ENCODE measurements at regions not wholly inside any gene's neighbourhood (a gene's known extent, or its start where the extent isn't known, plus 50 kb on each side); places are given as distances from the start of the nearest gene placed in this dataset.
"Not testable (repeated sequence)": the region's sequence is repeated elsewhere in the genome, so short reads cannot be mapped to it uniquely, and the experiment has no call there.

- no peaks in the 10 kb centered on the region for H3K79me1 ChIP-seq (ENCODE audit: low read length)
- H2BK5ac ChIP-seq (ENCODE audit: low read depth, low read length, poor library complexity), result no peak overlapping the region
- H2AK5ac ChIP-seq (ENCODE audit: low read length), result no peak overlapping the region
- H2BK12ac ChIP-seq (ENCODE audit: low read length), result no peak overlapping the region
- no peak overlapping the region for H4K8ac ChIP-seq (ENCODE audit: low read depth, low read length)
- H3K27me3 ChIP-seq (ENCODE audit: insufficient read depth, low read length), result no peaks in the 10 kb centered on the region
- H2BK120ac ChIP-seq (ENCODE audit: insufficient read depth, low read length, poor library complexity), result no peak overlapping the region
- H3K9ac ChIP-seq (ENCODE audit: low read length), result no peak overlapping the region
- no CpG with 5 or more reads among the region's 3 CpGs for WGBS (ENCODE audit: extremely low coverage, insufficient coverage, insufficient read length)
- H3K4me3 ChIP-seq (ENCODE audit: low read depth, low read length), result no peak overlapping the region
- no peak overlapping the region for H3K4me2 ChIP-seq (ENCODE audit: low read length)
- H3K18ac ChIP-seq (ENCODE audit: low read length), result no peak overlapping the region
- H4K12ac ChIP-seq (ENCODE audit: low read depth, low read length), result no peak overlapping the region
- no peak overlapping the region for H4K91ac ChIP-seq (ENCODE audit: low read depth, low read length)
- no peak overlapping the region for H3K14ac ChIP-seq (ENCODE audit: low read length)
- H3K4me1 ChIP-seq (ENCODE audit: control insufficient read depth in 1 of 2, insufficient read depth in 2 of 2, low read length in 2 of 2), result no peaks in the 10 kb centered on the region
- no peaks in the 10 kb centered on the region for H3K36me3 ChIP-seq (ENCODE audit: control insufficient read depth in 1 of 2, insufficient read depth in 2 of 2, low read length in 2 of 2)
- H2AFZ ChIP-seq (ENCODE audit: insufficient read depth, low read length, poor library complexity), result no peak overlapping the region
- no peak overlapping the region for H3K23ac ChIP-seq (ENCODE audit: low read length)
- DNase-seq, result peak in 1 of 2 donors; percentile 15
- no peaks in the 10 kb centered on the region for H3K79me2 ChIP-seq (ENCODE audit: control insufficient read depth, insufficient read depth, low read length, poor library complexity)
- H3K9me3 ChIP-seq (ENCODE audit: insufficient read depth, low read depth, low read length), result no peaks in the 10 kb centered on the region
- no peak overlapping the region for H3K27ac ChIP-seq (ENCODE audit: low read depth, low read length)
- no peak overlapping the region for H3K4ac ChIP-seq (ENCODE audit: low read depth, low read length)
Observed at GRCh38 chr5:67897431-67897830, 318.1 kb upstream of the PIK3R1 start.

GRCh38 chr5:67896930-67897313 is 318.6 kb upstream of the PIK3R1 start:
- no CpG with 5 or more reads among the region's 2 CpGs for WGBS (ENCODE audit: extremely low coverage, insufficient coverage, insufficient read length)
- no peaks in the 10 kb centered on the region for H3K27me3 ChIP-seq (ENCODE audit: insufficient read depth, low read length)

GRCh38 chr5:67896311-67896929 is 319.1 kb upstream of the PIK3R1 start:
- no peak overlapping the region for H2BK5ac ChIP-seq (ENCODE audit: low read depth, low read length, poor library complexity)
- no peak overlapping the region for H3K9ac ChIP-seq (ENCODE audit: low read length)
- no peak overlapping the region for H3K4me3 ChIP-seq (ENCODE audit: low read depth, low read length)
- no peaks in the 10 kb centered on the region for H3K79me1 ChIP-seq (ENCODE audit: low read length)
- no peak for DNase-seq
- no peak overlapping the region for H3K4ac ChIP-seq (ENCODE audit: low read depth, low read length)
- no peak overlapping the region for H3K23ac ChIP-seq (ENCODE audit: low read length)
- no peak overlapping the region for H4K12ac ChIP-seq (ENCODE audit: low read depth, low read length)
- H3K27me3 ChIP-seq (ENCODE audit: insufficient read depth, low read length), result no peaks in the 10 kb centered on the region
- H3K18ac ChIP-seq (ENCODE audit: low read length), result no peak overlapping the region
- no peak overlapping the region for H4K91ac ChIP-seq (ENCODE audit: low read depth, low read length)
- no peak overlapping the region for H3K14ac ChIP-seq (ENCODE audit: low read length)
- no peak overlapping the region for H2BK120ac ChIP-seq (ENCODE audit: insufficient read depth, low read length, poor library complexity)
- no CpG with 5 or more reads among the region's 3 CpGs for WGBS (ENCODE audit: extremely low coverage, insufficient coverage, insufficient read length)
- H2AK5ac ChIP-seq (ENCODE audit: low read length), result no peak overlapping the region
- H2AFZ ChIP-seq (ENCODE audit: insufficient read depth, low read length, poor library complexity), result no peak overlapping the region
- no peak overlapping the region for H3K4me2 ChIP-seq (ENCODE audit: low read length)
- no peaks in the 10 kb centered on the region for H3K36me3 ChIP-seq (ENCODE audit: control insufficient read depth in 1 of 2, insufficient read depth in 2 of 2, low read length in 2 of 2)
- H4K8ac ChIP-seq (ENCODE audit: low read depth, low read length), result no peak overlapping the region
- H3K79me2 ChIP-seq (ENCODE audit: control insufficient read depth, insufficient read depth, low read length, poor library complexity), result no peaks in the 10 kb centered on the region
- H3K9me3 ChIP-seq (ENCODE audit: insufficient read depth, low read depth, low read length), result no peaks in the 10 kb centered on the region
- H2BK12ac ChIP-seq (ENCODE audit: low read length), result no peak overlapping the region
- no peak overlapping the region for H3K27ac ChIP-seq (ENCODE audit: low read depth, low read length)
- H3K4me1 ChIP-seq (ENCODE audit: control insufficient read depth in 1 of 2, insufficient read depth in 2 of 2, low read length in 2 of 2), result no peaks in the 10 kb centered on the region

More at GRCh38 chr5:67896930-67897313, 318.6 kb upstream of the PIK3R1 start:
- Histone ChIP-seq H4K8ac (ENCODE audit: low read depth, low read length) (no peak overlapping the region), H3K4ac (ENCODE audit: low read depth, low read length) (no peak overlapping the region), H3K79me2 (ENCODE audit: control insufficient read depth, insufficient read depth, low read length, poor library complexity) (no peaks in the 10 kb centered on the region), H3K4me2 (ENCODE audit: low read length) (no peak overlapping the region), H3K9me3 (ENCODE audit: insufficient read depth, low read depth, low read length) (no peaks in the 10 kb centered on the region), H3K79me1 (ENCODE audit: low read length) (no peaks in the 10 kb centered on the region), H4K12ac (ENCODE audit: low read depth, low read length) (no peak overlapping the region), H3K18ac (ENCODE audit: low read length) (no peak overlapping the region), H3K4me3 (ENCODE audit: low read depth, low read length) (no peak overlapping the region), H4K91ac (ENCODE audit: low read depth, low read length) (no peak overlapping the region), H2AFZ (ENCODE audit: insufficient read depth, low read length, poor library complexity) (no peak overlapping the region), H2AK5ac (ENCODE audit: low read length) (no peak overlapping the region), H2BK5ac (ENCODE audit: low read depth, low read length, poor library complexity) (no peak overlapping the region), H2BK12ac (ENCODE audit: low read length) (no peak overlapping the region), H3K23ac (ENCODE audit: low read length) (no peak overlapping the region), H3K36me3 (ENCODE audit: control insufficient read depth in 1 of 2, insufficient read depth in 2 of 2, low read length in 2 of 2) (no peaks in the 10 kb centered on the region), H3K27ac (ENCODE audit: low read depth, low read length) (no peak overlapping the region), H3K4me1 (ENCODE audit: control insufficient read depth in 1 of 2, insufficient read depth in 2 of 2, low read length in 2 of 2) (no peaks in the 10 kb centered on the region), H3K14ac (ENCODE audit: low read length) (no peak overlapping the region), H3K9ac (ENCODE audit: low read length) (no peak overlapping the region), H2BK120ac (ENCODE audit: insufficient read depth, low read length, poor library complexity) (no peak overlapping the region)
- no peak for DNase-seq

GRCh38 chr5:67889870-67890269 is 325.7 kb upstream of the PIK3R1 start:
- H3K9me3 ChIP-seq (ENCODE audit: insufficient read depth, low read depth, low read length); H3K9ac ChIP-seq (ENCODE audit: low read length); H3K27ac ChIP-seq (ENCODE audit: low read depth, low read length); H2AFZ ChIP-seq (ENCODE audit: insufficient read depth, low read length, poor library complexity); H3K23ac ChIP-seq (ENCODE audit: low read length); H2AK5ac ChIP-seq (ENCODE audit: low read length); DNase-seq; H4K8ac ChIP-seq (ENCODE audit: low read depth, low read length); H3K14ac ChIP-seq (ENCODE audit: low read length); H3K18ac ChIP-seq (ENCODE audit: low read length); H3K79me1 ChIP-seq (ENCODE audit: low read length); H3K36me3 ChIP-seq (ENCODE audit: control insufficient read depth in 1 of 2, insufficient read depth in 2 of 2, low read length in 2 of 2); H4K12ac ChIP-seq (ENCODE audit: low read depth, low read length); H3K27me3 ChIP-seq (ENCODE audit: insufficient read depth, low read length); H2BK5ac ChIP-seq (ENCODE audit: low read depth, low read length, poor library complexity); H2BK12ac ChIP-seq (ENCODE audit: low read length); H3K4ac ChIP-seq (ENCODE audit: low read depth, low read length); H3K4me2 ChIP-seq (ENCODE audit: low read length); H3K4me3 ChIP-seq (ENCODE audit: low read depth, low read length); H3K4me1 ChIP-seq (ENCODE audit: control insufficient read depth in 1 of 2, insufficient read depth in 2 of 2, low read length in 2 of 2); H4K91ac ChIP-seq (ENCODE audit: low read depth, low read length); H3K79me2 ChIP-seq (ENCODE audit: control insufficient read depth, insufficient read depth, low read length, poor library complexity); H2BK120ac ChIP-seq (ENCODE audit: insufficient read depth, low read length, poor library complexity): not testable (repeated sequence)
- WGBS (ENCODE audit: extremely low coverage, insufficient coverage, insufficient read length), result no CpG with 5 or more reads among the region's 15 CpGs
